D341Med (cell line): ENCODE measurements at regions not wholly inside any gene's neighbourhood (a gene's known extent, or its start where the extent isn't known, plus 50 kb on each side); places are given as distances from the start of the nearest gene placed in this dataset.

Experiments
- DNase-seq: peaks from one replicate; pipeline ENCODE4 v3.0.0; 2012; ENCODE audit warnings: low spot score

DNA sequence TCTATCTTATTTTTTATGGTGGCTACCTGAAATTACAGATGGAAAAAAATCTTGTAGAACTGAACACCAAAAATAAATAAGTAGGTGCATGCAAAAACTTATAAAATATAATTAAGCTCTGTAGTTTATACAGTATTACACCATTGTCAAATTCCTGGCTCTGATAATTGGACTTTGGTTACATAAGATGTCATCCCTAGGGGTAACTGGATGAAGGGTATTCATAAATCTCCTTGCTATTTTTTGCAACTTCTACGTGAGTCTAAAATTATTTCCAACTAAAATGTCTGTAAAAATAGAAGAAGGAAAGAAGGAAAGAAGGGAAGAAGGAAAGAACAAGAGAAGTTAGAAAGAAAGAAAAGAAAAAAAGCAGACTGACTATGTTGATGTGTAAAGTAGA lies 716.6 kb downstream of the BCL11B start:
- no peak for DNase-seq

DNA sequence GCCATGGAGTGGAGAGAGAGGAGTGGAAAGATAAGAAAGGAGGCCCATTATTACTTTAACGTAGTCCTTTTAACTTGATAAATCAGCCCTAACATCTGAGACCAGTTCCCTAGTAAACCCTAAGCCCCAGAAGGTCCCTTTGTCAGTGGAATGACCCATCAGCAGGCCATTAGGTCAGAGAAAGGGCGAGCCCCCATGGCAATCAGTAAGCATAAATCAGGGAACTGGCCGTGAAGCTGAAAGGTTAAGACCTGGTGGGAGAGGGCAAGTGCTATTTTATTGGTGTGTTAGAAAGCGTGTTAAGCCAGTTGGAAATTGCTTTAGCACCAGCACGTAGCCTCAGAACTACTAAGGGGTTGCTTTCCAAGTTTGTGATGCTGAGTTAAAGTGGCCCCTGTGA lies 708.0 kb downstream of the BCL11B start:
- no peak for DNase-seq

DNA sequence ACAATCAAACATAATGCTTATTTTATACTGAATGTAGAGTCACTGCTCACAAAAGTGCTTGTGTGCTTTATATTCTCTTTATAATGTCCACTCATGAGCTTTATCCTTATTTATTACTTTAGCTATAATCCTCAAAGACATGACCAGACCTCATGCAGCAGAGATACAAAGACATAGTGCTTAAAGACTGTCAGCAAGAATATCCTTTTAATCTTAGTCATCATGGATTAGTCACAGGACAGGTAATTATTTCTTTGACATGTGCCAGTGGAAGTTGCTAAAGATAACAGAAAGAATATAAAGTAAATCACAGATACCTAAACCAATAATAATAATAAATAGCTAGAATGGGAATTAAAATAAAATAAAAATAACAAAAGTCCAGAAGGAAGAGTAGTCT lies 707.5 kb downstream of the BCL11B start:
- no peak for DNase-seq

DNA sequence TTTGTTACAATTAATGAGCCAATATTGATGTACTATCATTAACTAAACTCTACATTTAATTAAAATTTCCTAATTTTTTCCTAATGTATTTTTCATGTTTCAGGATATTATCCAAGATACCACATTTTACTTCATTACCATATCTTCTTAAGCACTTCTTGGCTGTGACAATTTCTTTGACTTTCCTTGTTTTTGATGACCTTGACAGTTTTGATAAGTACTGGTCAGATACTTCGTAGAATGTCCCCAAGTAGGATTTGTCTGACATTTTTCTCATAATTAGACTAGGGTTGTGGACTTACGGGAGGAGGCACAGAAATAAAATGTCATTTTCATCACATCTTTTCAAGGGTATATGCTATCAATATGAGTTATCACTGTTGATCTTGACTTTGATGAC lies 700.9 kb downstream of the BCL11B start:
- DNase-seq = no peak

DNA sequence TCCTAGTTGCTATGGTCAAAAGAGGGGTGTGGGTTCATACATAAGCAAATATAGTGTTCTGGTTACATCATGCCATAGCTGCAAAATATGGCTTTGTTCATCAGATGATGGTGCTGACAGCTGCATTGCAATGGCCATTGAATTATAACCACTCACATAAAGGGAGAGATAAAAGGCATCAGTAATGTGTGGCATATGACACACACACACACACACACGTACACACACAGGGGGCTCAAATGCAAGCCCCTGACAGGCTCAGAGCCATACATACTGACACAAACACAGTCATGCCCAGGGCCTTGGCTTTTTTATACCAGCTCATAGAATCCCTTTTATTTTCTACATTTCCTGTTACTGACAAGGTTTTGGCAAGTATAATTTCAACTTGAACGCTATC lies 698.9 kb downstream of the BCL11B start:
- no peak for DNase-seq

DNA sequence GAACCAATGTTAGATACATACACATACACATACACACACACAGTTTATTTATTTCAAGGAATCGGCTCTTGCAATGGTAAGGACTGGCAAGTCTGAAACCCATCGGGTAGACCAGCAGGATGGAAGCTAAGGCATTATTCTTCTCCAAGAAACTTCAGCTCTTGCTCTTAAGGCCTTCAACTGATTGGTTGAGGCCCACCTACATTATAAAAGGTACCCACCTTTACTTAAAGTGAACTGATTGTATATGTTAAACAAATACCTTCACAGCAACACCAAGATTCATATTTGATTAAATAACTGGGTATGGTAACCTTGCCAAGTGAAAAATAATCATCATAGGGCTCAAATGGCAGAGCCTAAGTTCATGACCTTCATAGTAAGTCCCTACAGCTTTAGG lies 695.5 kb downstream of the BCL11B start:
- DNase-seq = no peak

DNA sequence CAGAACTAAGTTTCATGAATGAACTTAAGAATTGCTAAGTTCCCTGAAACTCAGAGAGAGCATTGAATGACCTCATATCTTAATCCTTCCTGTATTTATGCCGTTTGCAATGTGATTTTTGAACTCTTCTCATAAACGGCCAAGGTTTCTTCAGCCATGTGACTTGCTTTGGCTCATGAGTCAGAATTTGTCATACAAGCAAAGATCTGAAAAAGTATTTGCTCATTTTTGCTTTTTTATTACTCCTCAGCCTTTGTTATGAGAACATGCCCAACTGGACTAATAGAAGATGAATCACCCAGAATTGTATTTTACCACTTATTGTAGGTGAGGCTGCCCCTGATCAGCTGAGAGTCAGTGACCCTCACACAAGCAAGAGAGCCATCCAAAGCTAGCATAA lies 693.8 kb downstream of the BCL11B start:
- DNase-seq = no peak

DNA sequence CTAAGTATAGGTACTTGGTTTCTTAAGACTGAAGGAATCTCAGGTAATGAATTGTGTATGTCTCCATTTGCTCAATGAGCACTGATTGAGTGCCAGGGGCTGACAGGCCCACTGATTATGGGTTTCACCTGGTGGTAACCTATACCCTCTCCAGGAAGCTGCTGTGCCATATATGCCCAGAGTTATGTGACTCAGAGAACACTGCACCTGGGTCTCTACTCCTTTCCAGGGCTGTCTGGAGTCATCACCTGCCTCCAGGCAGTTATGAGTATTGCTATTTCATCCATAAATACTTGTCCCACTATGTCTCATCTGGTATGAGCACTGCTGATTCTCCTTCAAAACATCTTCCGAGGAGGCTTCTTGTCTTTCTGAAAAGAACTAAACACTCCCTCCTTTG lies 692.9 kb downstream of the BCL11B start:
- no peak for DNase-seq

DNA sequence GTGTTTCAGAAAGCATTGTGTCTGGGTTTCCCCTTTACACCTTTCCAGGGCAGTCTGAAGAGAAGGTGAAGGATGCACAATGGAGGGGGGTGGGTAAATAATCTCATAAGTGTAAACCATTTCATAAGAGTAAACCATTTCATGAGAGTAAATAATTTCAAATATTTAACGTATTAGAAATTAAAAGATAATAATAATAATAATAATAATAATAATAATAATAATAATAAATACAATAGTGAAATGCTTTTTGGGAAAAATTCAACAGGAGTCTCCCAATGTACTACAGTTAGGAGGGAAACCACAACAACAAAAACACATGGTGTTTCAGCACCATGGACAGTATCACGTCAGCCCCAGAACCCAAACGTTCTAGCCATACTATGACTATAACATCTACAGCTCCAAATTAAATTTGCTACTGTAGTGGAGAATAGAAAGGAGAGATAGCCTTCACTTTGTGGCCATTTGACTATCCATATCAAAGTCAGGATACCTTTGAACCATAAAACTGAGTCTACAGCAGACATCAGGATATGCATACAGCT lies 691.8 kb downstream of the BCL11B start:
- DNase-seq = no peak

DNA sequence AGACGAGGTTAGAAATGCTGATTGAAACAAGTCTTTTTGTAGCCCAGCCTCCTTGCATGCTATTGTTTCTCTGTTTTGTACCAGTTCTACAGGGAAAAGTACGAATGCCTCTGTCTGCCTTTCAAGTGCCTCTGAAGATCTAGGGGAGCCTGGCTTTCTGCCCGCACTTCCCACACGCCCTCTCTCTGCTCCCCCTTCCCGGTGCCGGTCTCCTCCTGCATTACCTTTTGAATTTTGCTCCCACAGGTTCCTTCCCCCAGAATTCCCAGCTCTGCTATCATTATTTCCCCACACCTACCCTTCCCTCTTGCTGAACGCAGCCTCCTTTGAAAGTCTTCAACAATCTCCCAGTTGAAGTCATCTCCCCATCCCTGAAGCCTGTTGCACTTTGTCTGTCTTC lies 689.7 kb downstream of the BCL11B start:
- DNase-seq = no peak

DNA sequence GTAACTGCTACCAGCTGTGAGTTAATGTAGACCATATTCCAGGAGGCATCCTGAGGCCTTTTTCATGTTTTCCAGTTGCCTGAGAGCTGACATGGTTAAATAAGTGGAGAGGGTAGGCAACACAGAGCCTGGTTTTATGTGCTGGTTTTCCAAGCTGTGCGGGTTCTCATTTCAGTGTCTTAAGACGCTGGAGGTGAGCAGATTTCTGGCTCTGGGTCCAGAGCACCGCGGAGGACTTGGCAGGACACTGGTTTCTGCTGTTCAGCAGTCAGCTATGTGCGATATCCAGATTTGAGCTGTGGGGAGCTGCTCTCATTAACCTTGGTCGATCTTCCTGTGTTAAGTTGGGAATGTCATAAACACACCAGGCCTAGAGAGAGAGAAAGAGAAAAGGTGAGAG lies 680.8 kb downstream of the BCL11B start:
- no peak for DNase-seq

DNA sequence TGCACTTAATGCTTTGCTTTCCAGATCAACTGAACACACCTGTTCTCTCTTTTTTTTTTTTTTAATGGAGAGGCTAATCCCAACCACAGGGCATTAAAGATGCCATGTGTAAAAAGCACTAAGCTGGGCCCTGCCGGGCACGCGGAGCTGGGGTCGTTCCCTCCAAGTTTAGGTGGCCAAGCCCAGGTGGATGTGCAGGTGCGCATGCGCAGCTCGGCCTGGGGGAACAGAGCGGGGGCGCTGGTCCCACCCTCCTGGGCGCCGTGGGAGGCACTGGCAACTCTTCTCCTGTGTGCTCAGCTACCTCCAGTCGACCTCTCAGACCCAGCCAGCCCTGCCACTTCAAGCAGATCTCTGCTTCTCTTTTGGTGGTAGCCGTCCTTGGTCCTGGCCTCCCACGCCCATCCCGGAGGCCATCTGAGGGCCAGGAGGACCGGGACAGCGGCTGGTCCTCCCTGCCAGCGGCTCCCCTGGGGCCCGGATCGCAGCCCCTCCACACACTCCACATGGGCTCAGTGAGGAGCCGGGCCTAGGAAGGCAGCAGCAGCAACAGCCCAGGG lies 679.3 kb downstream of the BCL11B start:
- DNase-seq = no peak

DNA sequence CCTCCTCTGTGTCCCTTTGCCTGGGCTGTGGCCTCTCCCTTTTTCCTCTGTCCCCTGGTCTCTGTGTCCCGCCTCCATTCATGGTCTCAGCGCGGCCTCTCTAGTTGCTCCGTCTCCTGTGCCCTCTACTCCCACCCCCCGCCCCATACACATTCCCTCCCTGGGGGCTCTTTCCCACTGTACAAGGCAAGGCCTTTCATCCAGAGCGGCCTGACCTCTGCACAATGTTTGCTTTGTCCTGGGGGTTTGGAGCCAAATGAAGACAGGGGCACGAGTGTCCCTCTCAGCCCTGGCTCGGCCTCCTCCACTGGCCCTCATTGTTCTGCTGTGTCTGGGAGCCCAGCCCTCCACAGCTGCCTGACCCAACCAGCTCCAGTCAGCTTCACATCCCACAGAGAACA lies 678.6 kb downstream of the BCL11B start:
- no peak for DNase-seq

DNA sequence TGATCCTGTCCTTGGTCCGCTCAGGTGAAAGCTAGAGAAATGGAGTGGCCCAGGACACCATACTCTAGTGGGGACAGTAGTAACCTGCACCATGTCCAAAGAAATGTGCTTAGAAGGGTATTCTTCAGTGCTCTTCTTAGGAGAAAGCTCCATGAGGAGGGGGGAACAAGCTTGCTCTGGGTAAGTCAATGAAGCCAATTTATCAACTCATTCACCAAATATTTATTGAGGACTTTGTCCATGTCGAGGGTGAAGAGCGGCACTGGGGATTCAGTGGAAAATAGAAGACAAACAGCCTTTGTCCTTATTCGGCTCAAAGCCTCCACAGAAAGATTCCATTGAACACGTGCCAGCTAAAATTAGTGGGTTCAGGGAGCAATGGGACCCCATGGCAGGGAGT lies 677.8 kb downstream of the BCL11B start:
- no peak for DNase-seq

DNA sequence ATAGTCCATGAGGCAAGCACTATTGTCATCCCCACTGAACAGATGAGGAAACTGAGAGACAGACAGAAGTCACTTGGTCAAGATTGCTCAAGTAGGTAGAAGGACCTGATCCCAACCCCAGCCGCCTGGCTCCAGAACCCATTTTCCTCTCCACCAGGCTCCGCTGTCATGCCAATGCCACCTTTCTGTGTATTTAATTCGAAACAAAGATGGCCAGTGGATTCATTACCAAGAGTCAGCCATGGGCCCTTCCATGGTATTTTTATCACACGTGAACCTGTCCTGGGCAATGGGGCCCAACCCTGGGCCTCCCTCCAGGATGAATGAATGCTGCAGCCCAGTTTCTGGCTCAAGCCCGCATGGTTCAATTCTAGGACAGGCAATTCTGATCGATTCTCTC lies 673.4 kb downstream of the BCL11B start:
- DNase-seq = no peak

DNA sequence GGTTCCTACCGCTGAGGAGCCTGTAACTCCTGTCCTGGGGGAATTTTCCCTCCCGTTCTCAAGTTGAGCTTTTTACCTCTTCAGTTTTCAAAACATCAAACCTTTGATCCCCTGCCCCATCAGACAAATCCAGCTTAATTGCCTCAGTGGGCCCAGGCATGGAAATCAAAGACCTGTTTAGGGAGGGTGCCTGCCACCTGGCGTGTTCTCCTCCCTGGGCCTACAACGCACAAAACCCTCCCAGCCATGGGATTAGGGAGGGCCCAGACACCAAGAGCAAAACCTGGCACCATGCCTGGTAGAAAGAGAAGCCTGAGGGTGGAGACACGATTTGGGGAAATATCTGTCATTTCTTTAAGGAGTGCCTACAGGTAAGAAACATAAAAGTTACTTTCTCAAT lies 672.9 kb downstream of the BCL11B start:
- DNase-seq = peak; percentile 56

DNA sequence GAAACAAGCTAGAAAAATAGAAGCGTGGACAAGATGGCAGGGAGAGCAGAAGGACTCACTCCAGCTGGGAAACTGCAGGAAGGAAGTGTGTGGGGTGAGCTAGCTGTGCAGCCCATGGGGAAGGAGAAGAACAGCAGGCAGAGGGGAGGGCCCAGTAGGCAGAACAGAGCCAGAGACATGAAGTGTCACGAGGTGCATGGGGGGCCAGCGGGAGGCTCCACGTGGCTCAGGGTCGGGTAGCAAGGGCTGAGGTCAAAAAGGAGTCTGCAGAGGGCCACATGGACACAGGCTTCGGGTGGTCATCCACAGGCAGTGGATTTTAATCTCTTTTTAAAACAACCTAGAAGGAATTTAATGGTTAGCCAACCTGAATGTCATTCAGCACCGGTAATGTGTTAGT lies 669.0 kb downstream of the BCL11B start:
- no peak for DNase-seq

DNA sequence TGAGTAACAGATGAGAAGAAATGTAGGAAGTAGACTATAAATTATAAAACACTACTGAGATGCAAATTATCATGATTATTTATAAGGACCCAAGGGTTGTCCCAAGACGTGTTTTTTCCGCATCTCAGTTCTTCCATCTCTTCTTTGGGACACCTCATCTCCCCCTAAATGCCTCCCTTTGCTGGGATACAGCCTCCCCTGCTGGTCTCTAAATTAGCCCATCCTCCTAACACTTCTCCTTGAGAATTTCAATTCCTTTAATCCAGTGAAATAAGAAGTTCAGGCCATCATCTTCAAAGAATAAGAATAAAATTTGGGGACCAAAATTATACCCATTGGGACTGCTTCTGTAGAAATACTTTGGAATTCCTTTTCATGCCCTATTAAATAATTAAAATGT lies 667.0 kb downstream of the BCL11B start:
- no peak for DNase-seq

DNA sequence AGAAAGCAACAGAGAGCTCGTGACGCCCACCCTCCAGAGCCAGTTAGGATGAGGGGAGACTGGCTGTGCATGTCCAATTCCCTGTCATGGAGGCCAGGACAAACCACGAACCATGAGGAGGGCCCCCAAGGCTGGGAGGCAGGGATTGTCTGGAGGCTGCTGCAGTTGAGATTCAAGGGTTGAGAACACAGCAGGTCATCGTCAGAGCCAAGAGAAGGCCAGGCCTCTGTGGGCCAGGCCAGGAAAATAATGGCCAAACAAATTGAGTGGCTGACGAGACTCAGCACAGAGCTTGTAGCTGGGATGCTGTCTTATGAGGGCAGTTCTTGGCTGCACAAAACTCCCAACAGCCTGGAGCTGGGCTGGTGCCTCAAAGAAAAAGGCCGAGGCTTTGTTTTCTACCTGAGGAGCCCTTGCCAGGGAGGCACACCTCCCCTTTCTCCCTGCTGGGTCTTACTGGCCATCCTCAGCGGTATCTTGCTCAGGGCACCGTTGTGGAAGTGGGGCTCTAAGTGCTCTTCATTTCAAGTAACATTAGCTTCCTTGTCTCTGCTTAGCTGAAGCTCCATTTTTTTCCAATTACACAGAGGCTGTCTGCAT lies 665.9 kb downstream of the BCL11B start:
- no peak for DNase-seq

DNA sequence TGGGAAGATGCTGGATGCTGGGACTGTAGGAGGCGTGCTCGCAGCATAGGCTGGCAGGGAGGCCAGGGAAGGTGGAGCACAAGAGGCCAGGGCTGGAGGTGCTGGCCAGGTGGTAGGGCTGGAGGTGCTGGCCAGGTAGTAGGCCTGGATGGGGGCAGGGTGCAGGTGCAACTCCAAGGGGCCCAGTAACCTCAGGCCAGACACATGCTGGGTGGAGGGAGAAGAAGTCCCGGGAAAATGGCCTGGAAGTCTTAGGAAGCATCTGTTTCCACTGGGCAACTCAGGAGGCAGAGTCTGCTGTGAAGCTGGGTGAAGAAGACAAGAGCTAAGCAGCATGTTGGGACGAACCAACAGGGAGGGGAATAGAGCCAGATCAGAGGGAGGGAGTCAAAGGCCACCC lies 665.2 kb downstream of the BCL11B start:
- DNase-seq = no peak

DNA sequence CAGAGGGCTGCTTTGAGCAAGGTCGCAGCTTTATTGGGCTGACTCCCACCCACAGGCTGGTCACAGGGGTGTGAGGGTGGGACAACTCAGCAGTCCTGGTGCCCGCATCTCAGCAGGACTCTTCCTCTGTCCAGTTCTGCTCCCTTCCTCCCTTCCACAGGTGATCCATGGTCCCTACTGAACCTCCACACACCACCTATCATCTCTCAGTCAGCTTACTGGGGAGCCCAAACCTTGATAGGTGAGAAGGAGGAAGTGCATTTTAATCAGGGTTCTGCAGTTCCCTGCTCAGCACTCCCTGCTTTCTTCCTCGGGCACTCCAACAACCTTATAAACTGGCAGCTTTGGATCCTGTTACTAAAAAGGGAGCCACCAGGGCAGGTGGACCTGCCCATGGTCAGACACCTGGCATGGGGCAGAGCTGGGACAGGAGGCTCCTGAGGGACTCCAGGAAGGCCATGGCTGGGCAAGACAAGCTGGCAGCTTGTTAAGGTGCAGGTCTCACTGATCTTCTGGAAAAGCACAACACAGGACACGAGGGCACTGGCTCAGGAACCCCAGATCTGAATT lies 664.6 kb downstream of the BCL11B start:
- no peak for DNase-seq

DNA sequence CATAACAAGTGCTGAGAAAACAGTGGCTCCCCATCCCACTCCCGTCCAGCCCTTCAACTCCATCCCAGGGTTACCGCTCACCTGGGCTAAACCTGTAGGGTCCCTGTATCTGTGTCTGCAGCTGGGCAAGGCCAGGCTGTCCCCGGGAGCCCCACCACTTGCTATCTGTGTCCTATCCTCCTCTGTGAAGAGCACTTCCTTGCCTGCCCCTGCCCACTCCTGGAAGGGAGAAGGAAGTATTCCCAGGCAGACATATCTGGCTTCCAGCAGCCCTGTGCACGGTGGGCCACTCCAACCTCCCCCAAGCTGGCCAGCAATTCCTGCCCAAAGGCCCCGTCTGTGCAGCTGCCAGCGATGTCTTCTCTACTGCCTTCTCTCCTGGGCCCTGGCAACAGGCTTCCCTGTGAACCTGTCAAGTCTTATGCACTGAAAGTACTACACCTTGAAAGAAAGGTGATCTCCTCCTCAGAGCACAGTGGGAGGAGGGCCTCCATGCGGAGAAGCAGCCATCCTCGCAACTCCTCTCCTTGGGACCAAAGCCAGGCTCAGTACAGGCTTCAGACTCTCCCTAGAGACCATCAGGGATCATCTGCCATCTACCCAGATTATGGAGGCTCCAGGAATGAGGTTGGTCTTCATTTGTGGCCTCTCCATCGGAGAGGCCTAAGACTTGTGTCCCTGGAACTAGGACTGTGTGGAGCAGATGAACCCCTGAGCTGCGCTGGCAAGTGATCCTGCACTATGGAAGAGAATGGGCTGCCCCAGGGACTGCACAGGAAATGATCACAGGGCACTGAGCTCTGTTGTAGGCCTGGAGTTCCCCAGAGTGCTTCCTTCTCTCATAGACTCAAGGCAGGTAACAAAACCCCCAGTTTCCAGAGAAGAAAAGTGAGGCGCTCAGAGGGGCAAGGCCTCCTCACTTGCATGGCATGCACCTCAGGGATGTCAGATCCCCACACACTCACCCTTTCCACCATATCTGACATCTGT lies 663.6 kb downstream of the BCL11B start:
- DNase-seq = no peak
